HCT116 (cell line): ENCODE measurements at regions not wholly inside any gene's neighbourhood (a gene's known extent, or its start where the extent isn't known, plus 50 kb on each side); places are given as distances from the start of the nearest gene placed in this dataset.

Experiments used
- ATAC-seq: fragments of 200-7000 bp; cut with Tn5 transposase; 2 replicates; pipeline ENCODE4 v1.9.1; 2020; ENCODE audit warnings: mild to moderate bottlenecking, moderate library complexity
- BruUV-seq: library from RNA; stranded (reverse); fragments of 400-500 nt; replicated peaks from 2 replicates; lab custom pipeline; 2021; lab: Mats Ljungman, UMichigan
- CTCF ChIA-PET: fragments of 300-600 bp; sonication (Branson Sonifier 250); formaldehyde crosslinking; loops from one replicate; lab custom pipeline; 2021; ENCODE audit warnings: antibody characterized with exemption; lab: Charles Lee
- POLR2A ChIA-PET: fragments of 300-600, 350-600 bp; sonication (Branson Sonifier 250); formaldehyde crosslinking; loops from one replicate; lab custom pipeline; 2021; ENCODE audit warnings: antibody characterized with exemption; lab: Charles Lee
- RAD21 ChIA-PET, 2 experiments: fragments of 300-600 bp; sonication (Branson Sonifier 250); formaldehyde crosslinking; loops; one replicate each; lab custom pipeline; 2023; ENCODE audit warnings: low total read pairs in 2 of 2; ENCODE audit not compliant: uncharacterized antibody in 2 of 2, unreplicated experiment in 2 of 2, low non-redundant PET in 1 of 2; lab: Charles Lee
- DNase-seq: peaks from one replicate; pipeline ENCODE4 v3.0.0-alpha.2; 2010; ENCODE audit warnings: low read depth, low spot score
- H2AFZ ChIP-seq: fragments of 200-600 bp; shearing (Covaris generic), sonication (generic); 2 replicates; pipeline ENCODE4 v1.6.1; 2017; ENCODE audit warnings: low read depth, mixed run types, mixed read lengths, antibody characterized with exemption, low read length; ENCODE audit not compliant: poor library complexity, severe bottlenecking
- H3K27ac ChIP-seq: 2 replicates; pipeline ENCODE4 v1.5.1; 2012; ENCODE audit warnings: low read depth, low read length
- H3K27me3 ChIP-seq: fragments of 200-600 bp; sonication (generic); 2 replicates; pipeline ENCODE4 v1.6.1; 2016; ENCODE audit warnings: mixed run types, low read length, mixed read lengths; ENCODE audit not compliant: insufficient read depth
- H3K36me3 ChIP-seq, 2 experiments: fragments of 200-500 bp in 1 of 2; fragments of 200-600 bp in 1 of 2; sonication (Bioruptor generic) in 1 of 2; sonication (generic) in 1 of 2; 2 replicates each; pipeline versions ENCODE4 v1.5.1 to v1.6.1; 2014 to 2016; ENCODE audit warnings: low read length in 2 of 2, inconsistent platforms in 1 of 2, mixed read lengths in 1 of 2, mixed run types in 1 of 2; ENCODE audit not compliant: insufficient read depth in 2 of 2, control insufficient read depth in 1 of 2
- H3K4me1 ChIP-seq, 2 experiments: fragments of 200-600 bp in 1 of 2; sonication (generic) in 1 of 2; 2 replicates each; pipeline versions ENCODE4 v1.5.1 to v1.6.1; 2012 to 2017; ENCODE audit warnings: low read length in 2 of 2, inconsistent platforms in 1 of 2, mild to moderate bottlenecking in 1 of 2, mixed read lengths in 1 of 2, mixed run types in 1 of 2, moderate library complexity in 1 of 2; ENCODE audit not compliant: insufficient read depth in 2 of 2, control insufficient read depth in 1 of 2
- H3K4me2 ChIP-seq: fragments of 200-600 bp; sonication (generic); 2 replicates; pipeline ENCODE4 v1.6.1; 2017; ENCODE audit warnings: mixed run types, low read length, mixed read lengths
- H3K4me3 ChIP-seq, 2 experiments: fragments of 200-600 bp in 1 of 2; sonication (generic) in 1 of 2; replicated peaks in 1 of 2; 2 replicates each; pipeline ENCODE4 v1.5.1; 2011 to 2016; ENCODE audit warnings: low read length in 2 of 2, control low read depth in 1 of 2, low read depth in 1 of 2, mild to moderate bottlenecking in 1 of 2, mixed read lengths in 1 of 2, mixed run types in 1 of 2
- H3K79me2 ChIP-seq: fragments of 200-600 bp; sonication (generic); 2 replicates; pipeline ENCODE4 v1.6.1; 2017; ENCODE audit warnings: mild to moderate bottlenecking, mixed run types, low read length, moderate library complexity, mixed read lengths; ENCODE audit not compliant: insufficient read depth
- H3K9ac ChIP-seq: fragments of 200-600 bp; sonication (generic); 2 replicates; pipeline ENCODE4 v1.6.1; 2016; ENCODE audit warnings: low read length, mixed read lengths
- H3K9me2 ChIP-seq: fragments of 200-600 bp; sonication (generic), shearing (Covaris generic); 2 replicates; pipeline ENCODE4 v1.6.1; 2017; ENCODE audit warnings: mixed run types, mild to moderate bottlenecking, moderate library complexity; ENCODE audit not compliant: insufficient read depth
- H3K9me3 ChIP-seq, 2 experiments: fragments of 200-500 bp in 1 of 2; fragments of 200-600 bp in 1 of 2; sonication (Bioruptor generic) in 1 of 2; sonication (generic) in 1 of 2; 2 replicates each; pipeline ENCODE4 v1.6.1; 2014 to 2017; ENCODE audit warnings: low read length in 2 of 2, mixed read lengths in 2 of 2, inconsistent platforms in 1 of 2, low read depth in 1 of 2, mild to moderate bottlenecking in 1 of 2, mixed run types in 1 of 2, moderate library complexity in 1 of 2; ENCODE audit not compliant: control insufficient read depth in 1 of 2, insufficient read depth in 1 of 2
- H4K20me1 ChIP-seq: fragments of 200-600 bp; sonication (generic), shearing (Covaris generic); 2 replicates; pipeline ENCODE4 v1.6.1; 2017; ENCODE audit warnings: mixed run types, mild to moderate bottlenecking, moderate library complexity; ENCODE audit not compliant: insufficient read depth
- ATF3 ChIP-seq: IDR thresholded peaks from 2 replicates; pipeline ENCODE4 v1.6.1; 2012
- EGR1 ChIP-seq: IDR thresholded peaks from 2 replicates; pipeline ENCODE4 v1.6.1; 2012; ENCODE audit warnings: low read depth
- EZH2 ChIP-seq: fragments of 200-600 bp; sonication (generic); IDR thresholded peaks from 2 replicates; pipeline ENCODE4 v1.6.1; 2017; ENCODE audit warnings: antibody characterized with exemption, mixed run types
- EZH2phosphoT487 ChIP-seq: fragments of 200-600 bp; IDR thresholded peaks from 2 replicates; pipeline ENCODE4 v1.6.1; 2018; ENCODE audit warnings: antibody characterized with exemption, borderline replicate concordance
- FOSL1 ChIP-seq: IDR thresholded peaks from 2 replicates; pipeline ENCODE4 v1.6.1; 2012; ENCODE audit warnings: low read depth
- POLR2A ChIP-seq: IDR thresholded peaks from 2 replicates; pipeline ENCODE4 v1.7.0; 2011; ENCODE audit warnings: borderline replicate concordance; ENCODE audit not compliant: insufficient read depth, insufficient read length; ENCODE audit errors: extremely low read depth
- POLR2AphosphoS5 ChIP-seq: IDR thresholded peaks from 2 replicates; pipeline ENCODE4 v1.6.1; 2011; ENCODE audit warnings: mild to moderate bottlenecking, low read depth, low read length, moderate library complexity
- RAD21 ChIP-seq: IDR thresholded peaks from 2 replicates; pipeline ENCODE4 v1.6.1; 2012; ENCODE audit warnings: low read depth, mild to moderate bottlenecking
- REST ChIP-seq: IDR thresholded peaks from 2 replicates; pipeline ENCODE4 v1.6.1; 2012; ENCODE audit warnings: low read depth
- SIN3A ChIP-seq: IDR thresholded peaks from 2 replicates; pipeline ENCODE4 v1.6.1; 2012; ENCODE audit warnings: low read depth
- TCF7L2 ChIP-seq: IDR thresholded peaks from 2 replicates; pipeline ENCODE4 v1.7.0; 2011; ENCODE audit warnings: borderline replicate concordance, inconsistent platforms; ENCODE audit not compliant: insufficient read depth, insufficient read length; ENCODE audit errors: extremely low read depth
- YY1 ChIP-seq: IDR thresholded peaks from 2 replicates; pipeline ENCODE4 v1.6.1; 2011; ENCODE audit warnings: low read length, low read depth, moderate library complexity, mild to moderate bottlenecking; ENCODE audit not compliant: insufficient replicate concordance; ENCODE audit errors: extremely low read depth
- ZFX ChIP-seq: fragments of 450-650 bp; IDR thresholded peaks from 2 replicates; pipeline ENCODE4 v1.6.1; 2017
- intact Hi-C: fragments of 100-400 bp; cut with micrococcal nuclease; formaldehyde crosslinking; loops from 2 replicates; pipeline ENCODE4 v1.10.0; 2022
- TF ChIP-seq, protein P1 (sequence below), 3 experiments: fragments of 200-600 bp in 1 of 3; sonication (generic) in 1 of 3; IDR thresholded peaks in 2 of 3; conservative IDR thresholded peaks in 1 of 3; 2 replicates each; pipeline ENCODE4 v1.5.1; 2012 to 2017; ENCODE audit warnings: low read depth in 2 of 3, low read length in 2 of 3, antibody characterized with exemption in 1 of 3, borderline replicate concordance in 1 of 3, control low read depth in 1 of 3, mild to moderate bottlenecking in 1 of 3, mixed read lengths in 1 of 3, mixed run types in 1 of 3, moderate library complexity in 1 of 3; ENCODE audit not compliant: insufficient read depth in 1 of 3

DNA sequence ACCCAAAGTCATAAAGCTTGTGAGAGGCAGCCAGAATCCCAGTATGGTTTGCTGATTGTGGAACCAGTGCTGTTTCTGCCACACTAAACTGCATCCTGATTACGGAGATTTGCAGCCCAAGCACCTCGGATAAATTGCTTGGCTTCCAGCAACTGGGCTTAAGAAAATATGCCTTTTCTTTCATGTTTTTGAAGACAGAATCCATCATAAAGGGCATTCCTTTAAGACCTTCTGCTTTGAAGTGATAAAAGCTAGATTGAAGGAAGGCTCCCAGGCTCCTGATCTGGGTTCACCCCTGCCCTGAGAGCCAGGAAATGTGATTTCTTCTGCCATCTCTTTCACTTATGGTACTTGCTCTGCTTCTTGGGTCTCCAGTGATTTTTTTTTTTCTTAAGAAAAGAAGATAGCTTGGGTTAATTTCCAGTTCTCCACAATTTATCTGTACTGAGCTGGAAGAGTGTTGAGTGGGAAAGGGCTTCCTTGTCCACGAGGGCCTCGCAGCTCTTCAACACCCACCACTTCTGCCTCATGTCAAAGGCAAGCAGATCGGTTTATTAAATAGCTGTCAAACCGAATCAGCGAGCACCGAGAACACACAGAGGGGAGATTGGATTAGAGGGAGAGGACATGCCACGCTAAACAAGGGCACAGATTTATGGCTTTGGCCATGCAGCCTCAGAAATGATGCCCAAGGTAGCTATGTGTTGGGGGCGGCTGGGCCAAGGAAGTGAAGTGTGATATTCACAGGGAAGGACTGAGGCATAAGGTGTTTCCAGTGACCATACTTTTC, 94.9 kb upstream of the TBX20 start:
- Histone ChIP-seq H3K4me2 (no peak overlapping the region), H3K4me3 (no peak overlapping the region), H3K9me3 (no peaks in the 10 kb centered on the region), H3K9me2 (no peaks in the 10 kb centered on the region), H3K4me1 (no peaks in the 10 kb centered on the region), H3K27me3 (no peaks in the 10 kb centered on the region), H4K20me1 (no peaks in the 10 kb centered on the region), H2AFZ (no peak overlapping the region), H3K79me2 (no peaks in the 10 kb centered on the region), H3K36me3 (no peaks in the 10 kb centered on the region), H3K27ac (no peak overlapping the region), H3K9ac (no peak overlapping the region)
- ATAC-seq (no peak), DNase-seq (no peak)
- CTCF ChIA-PET: no interaction called here
- POLR2A ChIA-PET: no interaction called here
- BruUV-seq: no TSS peak
- RAD21 ChIA-PET: no interaction called here
- TF ChIP-seq REST (no peak), ZFX (no peak)
- intact Hi-C loops: no loop called here

GRCh38 chr7:35342786-35343185, 88.9 kb upstream of the TBX20 start:
- no peaks in the 10 kb centered on the region for H4K20me1 ChIP-seq
- intact Hi-C loops: no loop called here
- TF ChIP-seq FOSL1: no peak
- TF ChIP-seq SIN3A: no peak
- no peak for TF ChIP-seq EGR1
- TF ChIP-seq EZH2: no peak
- no peak for TF ChIP-seq YY1
- TF ChIP-seq POLR2A: no peak
- no peak for TF ChIP-seq POLR2AphosphoS5
- TF ChIP-seq, protein P1, sequence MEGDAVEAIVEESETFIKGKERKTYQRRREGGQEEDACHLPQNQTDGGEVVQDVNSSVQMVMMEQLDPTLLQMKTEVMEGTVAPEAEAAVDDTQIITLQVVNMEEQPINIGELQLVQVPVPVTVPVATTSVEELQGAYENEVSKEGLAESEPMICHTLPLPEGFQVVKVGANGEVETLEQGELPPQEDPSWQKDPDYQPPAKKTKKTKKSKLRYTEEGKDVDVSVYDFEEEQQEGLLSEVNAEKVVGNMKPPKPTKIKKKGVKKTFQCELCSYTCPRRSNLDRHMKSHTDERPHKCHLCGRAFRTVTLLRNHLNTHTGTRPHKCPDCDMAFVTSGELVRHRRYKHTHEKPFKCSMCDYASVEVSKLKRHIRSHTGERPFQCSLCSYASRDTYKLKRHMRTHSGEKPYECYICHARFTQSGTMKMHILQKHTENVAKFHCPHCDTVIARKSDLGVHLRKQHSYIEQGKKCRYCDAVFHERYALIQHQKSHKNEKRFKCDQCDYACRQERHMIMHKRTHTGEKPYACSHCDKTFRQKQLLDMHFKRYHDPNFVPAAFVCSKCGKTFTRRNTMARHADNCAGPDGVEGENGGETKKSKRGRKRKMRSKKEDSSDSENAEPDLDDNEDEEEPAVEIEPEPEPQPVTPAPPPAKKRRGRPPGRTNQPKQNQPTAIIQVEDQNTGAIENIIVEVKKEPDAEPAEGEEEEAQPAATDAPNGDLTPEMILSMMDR (IDR thresholded peaks at IDR 0.05 in 2 of 3, conservative IDR thresholded peaks at IDR 0.05 in 1 of 3; ENCODE audit: borderline replicate concordance in 1 of 3, insufficient read depth in 1 of 3, low read depth in 2 of 3, low read length in 2 of 3): no peak
- no peak for TF ChIP-seq RAD21
- TF ChIP-seq ZFX: no peak
- no peak for TF ChIP-seq EZH2phosphoT487
- no peak for TF ChIP-seq TCF7L2
- no peak for TF ChIP-seq ATF3

More at GRCh38 chr7:35342786-35343185, 88.9 kb upstream of the TBX20 start:
- Histone ChIP-seq H3K9ac (no peak overlapping the region), H3K36me3 (no peaks in the 10 kb centered on the region), H3K4me3 (no peak overlapping the region), H3K27ac (no peak overlapping the region), H3K79me2 (no peaks in the 10 kb centered on the region), H3K27me3 (no peaks in the 10 kb centered on the region), H3K9me2 (no peaks in the 10 kb centered on the region), H3K4me2 (no peak overlapping the region), H3K4me1 (no peaks in the 10 kb centered on the region), H3K9me3 (no peaks in the 10 kb centered on the region), H2AFZ (no peak overlapping the region)
- ChIA-PET CTCF (no interaction called here), RAD21 (no interaction called here), POLR2A (no interaction called here)
- BruUV-seq: no TSS peak
- DNase-seq: no peak
- no peak for ATAC-seq
